Neural cell (in vitro differentiated cells): ENCODE measurements at regions not wholly inside any gene's neighbourhood (a gene's known extent, or its start where the extent isn't known, plus 50 kb on each side); places are given as distances from the start of the nearest gene placed in this dataset.

Source experiments
- H2AFZ ChIP-seq: fragments of 200-600, 300-800 bp; sonication (generic), shearing (Covaris generic); 2 replicates; pipeline ENCODE4 v1.6.0; 2014; ENCODE audit warnings: low read depth, mild to moderate bottlenecking, antibody characterized with exemption, low read length, moderate library complexity
- H3F3A ChIP-seq: fragments of 200-600 bp; shearing (Covaris generic); 2 replicates; pipeline ENCODE4 v1.6.1; 2016; ENCODE audit warnings: mild to moderate bottlenecking, moderate library complexity, mixed read lengths, antibody characterized with exemption, low read length; ENCODE audit not compliant: insufficient read depth, poor library complexity, severe bottlenecking
- H3K27ac ChIP-seq: fragments of 200-600, 300-800 bp; sonication (generic), shearing (Covaris generic); 2 replicates; pipeline ENCODE4 v1.5.1; 2014; ENCODE audit warnings: mild to moderate bottlenecking, low read length, moderate library complexity
- H3K27me3 ChIP-seq: fragments of 300-800, 200-600 bp; sonication (generic), shearing (Covaris generic); 2 replicates; pipeline ENCODE4 v1.6.0; 2014; ENCODE audit warnings: mild to moderate bottlenecking, low read depth, low read length, moderate library complexity; ENCODE audit not compliant: insufficient read depth
- H3K36me3 ChIP-seq: fragments of 300-800, 200-600 bp; sonication (generic), shearing (Covaris generic); 2 replicates; pipeline ENCODE4 v1.5.1; 2014; ENCODE audit warnings: mild to moderate bottlenecking, antibody characterized with exemption, low read length, moderate library complexity; ENCODE audit not compliant: insufficient read depth
- H3K4me2 ChIP-seq: fragments of 300-800, 200-600 bp; sonication (generic), shearing (Covaris generic); 2 replicates; pipeline ENCODE4 v1.6.0; 2014; ENCODE audit warnings: mild to moderate bottlenecking, low read length
- H3K4me3 ChIP-seq: fragments of 300-800, 200-600 bp; sonication (generic), shearing (Covaris generic); 2 replicates; pipeline ENCODE4 v1.5.1; 2014; ENCODE audit warnings: mild to moderate bottlenecking, low read length, moderate library complexity
- H3K79me2 ChIP-seq: fragments of 200-600 bp; shearing (Covaris generic); replicated peaks from 2 replicates; pipeline ENCODE4 v1.6.0; 2014; ENCODE audit warnings: mild to moderate bottlenecking, low read length, moderate library complexity; ENCODE audit not compliant: insufficient read depth
- H3K9ac ChIP-seq: fragments of 300-800, 200-600 bp; sonication (generic), shearing (Covaris generic); 2 replicates; pipeline ENCODE4 v1.6.1; 2016; ENCODE audit warnings: mild to moderate bottlenecking, low read length, mixed read lengths
- H3K9me2 ChIP-seq: fragments of 200-600 bp; shearing (Covaris generic); 2 replicates; pipeline ENCODE4 v1.6.1; 2016; ENCODE audit warnings: mild to moderate bottlenecking, low read length, mixed read lengths; ENCODE audit not compliant: insufficient read depth
- H3K9me3 ChIP-seq: fragments of 200-600, 300-800 bp; sonication (generic), shearing (Covaris generic); 2 replicates; pipeline ENCODE4 v1.6.1; 2016; ENCODE audit warnings: mild to moderate bottlenecking, mixed run types, low read length, moderate library complexity, mixed read lengths
- H4K20me1 ChIP-seq: fragments of 200-600 bp; shearing (Covaris generic); 2 replicates; pipeline ENCODE4 v1.6.1; 2016; ENCODE audit warnings: mild to moderate bottlenecking, mixed run types; ENCODE audit not compliant: insufficient read depth
- CTCF ChIP-seq: fragments of 450-650 bp; IDR thresholded peaks from 2 replicates; pipeline ENCODE4 v1.5.1; 2014; ENCODE audit warnings: antibody characterized with exemption, mild to moderate bottlenecking, moderate library complexity; ENCODE audit not compliant: poor library complexity, severe bottlenecking
- EP300 ChIP-seq: fragments of 450-650 bp; conservative IDR thresholded peaks from 2 replicates; pipeline ENCODE4 v1.6.1; 2014; ENCODE audit warnings: antibody characterized with exemption, mild to moderate bottlenecking, moderate library complexity; ENCODE audit not compliant: poor library complexity, severe bottlenecking
- EZH2 ChIP-seq: fragments of 200-600, 300-800 bp; shearing (Covaris generic), sonication (generic); IDR thresholded peaks from 2 replicates; pipeline ENCODE4 v1.6.1; 2014; ENCODE audit warnings: antibody characterized with exemption, low read length, borderline replicate concordance, mild to moderate bottlenecking; ENCODE audit not compliant: insufficient read depth, poor library complexity, severe bottlenecking
- MXI1 ChIP-seq: fragments of 450-650 bp; conservative IDR thresholded peaks from 2 replicates; pipeline ENCODE4 v1.6.1; 2014; ENCODE audit warnings: antibody characterized with exemption, mild to moderate bottlenecking; ENCODE audit not compliant: poor library complexity, severe bottlenecking
- POLR2AphosphoS5 ChIP-seq: IDR thresholded peaks from 2 replicates; pipeline ENCODE4 v1.6.1; 2012
- RAD21 ChIP-seq: fragments of 450-650 bp; conservative IDR thresholded peaks from 2 replicates; pipeline ENCODE4 v1.6.1; 2014; ENCODE audit warnings: antibody characterized with exemption, mild to moderate bottlenecking, moderate library complexity
- REST ChIP-seq: IDR thresholded peaks from 2 replicates; pipeline ENCODE4 v1.6.1; 2012; ENCODE audit warnings: borderline replicate concordance
- SMC3 ChIP-seq: fragments of 450-650 bp; conservative IDR thresholded peaks from 2 replicates; pipeline ENCODE4 v1.6.1; 2014; ENCODE audit warnings: antibody characterized with exemption, mild to moderate bottlenecking, moderate library complexity; ENCODE audit not compliant: poor library complexity
- TAF1 ChIP-seq: IDR thresholded peaks from 2 replicates; pipeline ENCODE4 v1.6.1; 2012; ENCODE audit warnings: low read depth

- Histone ChIP-seq H3K36me3 (no peaks in the 10 kb centered on the region), H3F3A (no peaks in the 10 kb centered on the region), H3K9me3 (no peaks in the 10 kb centered on the region), H3K9me2 (no peaks in the 10 kb centered on the region), H3K4me3 (no peak overlapping the region), H3K27ac (no peak overlapping the region), H3K9ac (no peak overlapping the region), H3K27me3 (no peaks in the 10 kb centered on the region), H2AFZ (no peak overlapping the region), H3K79me2 (no peaks in the 10 kb centered on the region), H4K20me1 (no peaks in the 10 kb centered on the region), H3K4me2 (no peak overlapping the region)
- TF ChIP-seq SMC3: no peak
- TF ChIP-seq MXI1: no peak
- TF ChIP-seq TAF1: no peak
- TF ChIP-seq EZH2: no peak
- TF ChIP-seq POLR2AphosphoS5: no peak
- TF ChIP-seq EP300: no peak
- no peak for TF ChIP-seq CTCF
- TF ChIP-seq RAD21: no peak
- TF ChIP-seq REST: no peak
Observed at GRCh38 chr22:48718818-48719500, 1108.7 kb downstream of the BRD1 start.

GRCh38 chr22:48717883-48718817 lies 1109.5 kb downstream of the BRD1 start:
- H3K27me3 ChIP-seq: no peaks in the 10 kb centered on the region
- no peak overlapping the region for H3K4me2 ChIP-seq
- no peak overlapping the region for H3K27ac ChIP-seq
- no peaks in the 10 kb centered on the region for H4K20me1 ChIP-seq
- no peak for TF ChIP-seq REST
- TF ChIP-seq EP300: no peak
- no peak for TF ChIP-seq SMC3
- no peak for TF ChIP-seq CTCF
- no peak for TF ChIP-seq POLR2AphosphoS5
- TF ChIP-seq MXI1: no peak
- TF ChIP-seq RAD21: no peak
- no peak for TF ChIP-seq TAF1
- no peak for TF ChIP-seq EZH2
- H3K9me2 ChIP-seq: no peaks in the 10 kb centered on the region
- no peak overlapping the region for H2AFZ ChIP-seq
- no peak overlapping the region for H3K9ac ChIP-seq
- H3K79me2 ChIP-seq: no peaks in the 10 kb centered on the region
- no peaks in the 10 kb centered on the region for H3K36me3 ChIP-seq
- no peaks in the 10 kb centered on the region for H3K9me3 ChIP-seq
- no peak overlapping the region for H3K4me3 ChIP-seq
- no peaks in the 10 kb centered on the region for H3F3A ChIP-seq
